Gastroesophageal sphincter (tissue), 3 donors: ENCODE measurements at regions not wholly inside any gene's neighbourhood (a gene's known extent, or its start where the extent isn't known, plus 50 kb on each side); places are given as distances from the start of the nearest gene placed in this dataset.

Experiments
- CTCF ChIP-seq, 4 experiments: fragments of 200-600 bp in 2 of 4; fragments of 450-650 bp in 2 of 4; sonication (generic) in 1 of 4; IDR thresholded peaks; one replicate each; pipeline ENCODE4 v1.5.1; 2017 to 2019; ENCODE audit warnings: antibody characterized with exemption in 4 of 4, mild to moderate bottlenecking in 2 of 4, moderate library complexity in 2 of 4
- EP300 ChIP-seq: sonication (generic); formaldehyde crosslinking; IDR thresholded peaks from one replicate; pipeline ENCODE4 v1.6.1; 2017; ENCODE audit warnings: antibody characterized with exemption, mild to moderate bottlenecking
- POLR2A ChIP-seq, 2 donors: fragments of 450-650 bp; IDR thresholded peaks; one replicate each; pipeline ENCODE4 v1.6.1; 2017; ENCODE audit warnings: antibody characterized with exemption in 2 of 2, mild to moderate bottlenecking in 2 of 2, moderate library complexity in 1 of 2

GRCh38 chr10:128716181-128716580 lies 590.0 kb upstream of the MKI67 start:
- TF ChIP-seq POLR2A (IDR thresholded peaks at IDR 0.05) (no peak), CTCF (IDR thresholded peaks at IDR 0.05) (no peak), EP300 (no peak)
